ENCODE measurements at regions not wholly inside any gene's neighbourhood (a gene's known extent, or its start where the extent isn't known, plus 50 kb on each side); places are given as distances from the start of the nearest gene placed in this dataset.

GRCh38 chr1:177659281-177659680 is 310.6 kb downstream of the SEC16B start:
- Histone ChIP-seq H3K27me3 (ENCODE audit: control insufficient read depth, insufficient read depth, low read length) (no peaks in the 10 kb centered on the region), H2AK5ac (ENCODE audit: low read depth, low read length) (no peak overlapping the region), H3K36me3 (ENCODE audit: control insufficient read depth, insufficient read depth, low read length) (no peaks in the 10 kb centered on the region), H3K27ac (ENCODE audit: insufficient read depth, low read length) (no peak overlapping the region), H3K4me3 (ENCODE audit: insufficient read depth, low read depth, low read length) (no peak overlapping the region), H3K4me2 (ENCODE audit: low read depth, low read length) (no peak overlapping the region), H3K23ac (ENCODE audit: low read depth, low read length) (no peak overlapping the region), H4K91ac (ENCODE audit: insufficient read depth, low read depth, low read length) (no peak overlapping the region), H4K5ac (ENCODE audit: low read depth, low read length) (no peak overlapping the region), H3K4ac (ENCODE audit: low read depth, low read length) (no peak overlapping the region), H3K18ac (ENCODE audit: low read depth, low read length) (no peak overlapping the region), H4K20me1 (ENCODE audit: insufficient read depth, low read length) (no peaks in the 10 kb centered on the region), H3K14ac (replicated peaks; ENCODE audit: low read depth, low read length) (no peak overlapping the region), H3K9me3 (ENCODE audit: control insufficient read depth, insufficient read depth, low read length) (no peaks in the 10 kb centered on the region), H2BK5ac (ENCODE audit: low read depth, low read length, poor library complexity, severe bottlenecking) (no peak overlapping the region), H4K8ac (ENCODE audit: low read depth in 2 of 2, low read length in 2 of 2) (no peak overlapping the region), H2BK120ac (ENCODE audit: low read depth, low read length) (no peak overlapping the region), H2BK20ac (ENCODE audit: low read depth, low read length) (no peak overlapping the region), H2AK9ac (replicated peaks; ENCODE audit: low read depth, low read length, poor library complexity) (no peak overlapping the region), H3K4me1 (ENCODE audit: control insufficient read depth, insufficient read depth, low read length) (no peaks in the 10 kb centered on the region), H3K79me1 (ENCODE audit: low read depth in 1 of 2, low read length in 2 of 2) (no peaks in the 10 kb centered on the region), H3K56ac (ENCODE audit: extremely low read depth, insufficient read depth, low read length) (no peak overlapping the region), H2BK15ac (ENCODE audit: low read depth, low read length) (no peak overlapping the region), H3K9ac (ENCODE audit: low read depth, low read length) (no peak overlapping the region), H3K9me1 (ENCODE audit: insufficient read depth, low read length) (no peaks in the 10 kb centered on the region), H2AFZ (replicated peaks; ENCODE audit: low read length, poor library complexity) (no peak overlapping the region)
- ChIA-PET CTCF (no interaction called here), POLR2A (ENCODE audit: unreplicated experiment) (no interaction called here)
- intact Hi-C loops (cut with micrococcal nuclease) = no loop called here
- DNase-seq (no peak), ATAC-seq (ENCODE audit: low read depth) (no peak)
- TF ChIP-seq RFX5 (IDR thresholded peaks at IDR 0.05; ENCODE audit: low read depth, low read length) (no peak), MAFK (IDR thresholded peaks at IDR 0.05; ENCODE audit: low read depth, low read length) (no peak), ELK1 (IDR thresholded peaks at IDR 0.05; ENCODE audit: borderline replicate concordance, low read depth, low read length) (no peak), CHD1 (IDR thresholded peaks at IDR 0.05; ENCODE audit: low read depth, low read length) (no peak), MXI1 (IDR thresholded peaks at IDR 0.05; ENCODE audit: borderline replicate concordance, low read depth, low read length) (no peak), USF2 (IDR thresholded peaks at IDR 0.05; ENCODE audit: low read depth, low read length) (no peak), NFE2L2 (IDR thresholded peaks at IDR 0.05; ENCODE audit: low read depth, low read length) (no peak), BHLHE40 (IDR thresholded peaks at IDR 0.05; ENCODE audit: low read depth, low read length) (no peak), POLR2A (IDR thresholded peaks at IDR 0.05; ENCODE audit: low read depth, low read length) (no peak), FOS (IDR thresholded peaks at IDR 0.05; ENCODE audit: low read depth, low read length) (no peak), MAZ (IDR thresholded peaks at IDR 0.05; ENCODE audit: borderline replicate concordance, low read depth, low read length) (no peak), SMC3 (IDR thresholded peaks at IDR 0.05; ENCODE audit: low read depth, low read length) (no peak), CEBPB (IDR thresholded peaks at IDR 0.05; ENCODE audit: low read depth, low read length) (no peak), RAD21 (IDR thresholded peaks at IDR 0.05; ENCODE audit: low read length) (no peak), RCOR1 (IDR thresholded peaks at IDR 0.05; ENCODE audit: insufficient replicate concordance, low read length) (no peak)
- TF ChIP-seq, protein P1, sequence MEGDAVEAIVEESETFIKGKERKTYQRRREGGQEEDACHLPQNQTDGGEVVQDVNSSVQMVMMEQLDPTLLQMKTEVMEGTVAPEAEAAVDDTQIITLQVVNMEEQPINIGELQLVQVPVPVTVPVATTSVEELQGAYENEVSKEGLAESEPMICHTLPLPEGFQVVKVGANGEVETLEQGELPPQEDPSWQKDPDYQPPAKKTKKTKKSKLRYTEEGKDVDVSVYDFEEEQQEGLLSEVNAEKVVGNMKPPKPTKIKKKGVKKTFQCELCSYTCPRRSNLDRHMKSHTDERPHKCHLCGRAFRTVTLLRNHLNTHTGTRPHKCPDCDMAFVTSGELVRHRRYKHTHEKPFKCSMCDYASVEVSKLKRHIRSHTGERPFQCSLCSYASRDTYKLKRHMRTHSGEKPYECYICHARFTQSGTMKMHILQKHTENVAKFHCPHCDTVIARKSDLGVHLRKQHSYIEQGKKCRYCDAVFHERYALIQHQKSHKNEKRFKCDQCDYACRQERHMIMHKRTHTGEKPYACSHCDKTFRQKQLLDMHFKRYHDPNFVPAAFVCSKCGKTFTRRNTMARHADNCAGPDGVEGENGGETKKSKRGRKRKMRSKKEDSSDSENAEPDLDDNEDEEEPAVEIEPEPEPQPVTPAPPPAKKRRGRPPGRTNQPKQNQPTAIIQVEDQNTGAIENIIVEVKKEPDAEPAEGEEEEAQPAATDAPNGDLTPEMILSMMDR (conservative IDR thresholded peaks at IDR 0.05; ENCODE audit: low read depth, low read length) = no peak
- no TSS peak for BruUV-seq (replicated peaks)
- dilution Hi-C loops (cut with HindIII; ENCODE audit: low sequenced_read_pairs, unreplicated experiment) = no loop called here
- WGBS, 2 experiments (ENCODE audit: extremely low coverage in 2 of 2, insufficient read length in 1 of 2) = no CpG with 5 or more reads among the region's 4 CpGs
- in situ Hi-C loops (cut with MboI; ENCODE audit: low sequenced_read_pairs) = no loop called here
